ENCODE measurements at regions not wholly inside any gene's neighbourhood (a gene's known extent, or its start where the extent isn't known, plus 50 kb on each side); places are given as distances from the start of the nearest gene placed in this dataset.

DNA sequence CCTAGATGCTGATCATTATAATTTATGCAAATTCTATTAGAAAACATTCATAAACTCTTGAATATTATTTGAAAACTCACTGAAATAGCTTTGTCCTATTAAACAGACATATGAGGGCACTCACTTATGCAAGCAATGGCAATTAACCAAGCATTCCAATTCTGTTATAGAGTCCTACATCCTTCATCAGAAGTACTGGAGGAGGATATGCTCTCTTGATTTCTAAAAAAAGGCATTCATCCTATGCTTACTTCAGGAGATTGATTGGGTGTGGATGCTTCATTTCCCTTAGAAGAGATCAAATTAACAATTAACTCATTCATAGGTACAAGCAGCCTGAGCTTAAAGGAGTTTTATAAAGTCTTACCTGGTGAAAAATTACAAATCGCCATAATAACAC, 1317.2 kb downstream of the PCDH7 start:
- Mint-ChIP-seq H3K27me3 (ENCODE audit: low read depth) (no peaks in the 10 kb centered on the region), H3K4me1 (peaks cover 4 to 6% of the 10 kb centered on the region in 2 experiments; a peak in 3 of 4 replicates), H3K9me3 (no peaks in the 10 kb centered on the region), H3K4me3 (no peak overlapping the region), H3K36me3 (ENCODE audit: insufficient read depth in 1 of 3, low read depth in 3 of 3) (no peaks in the 10 kb centered on the region; a peak in 1 of 7 replicates), H3K27ac (no peak overlapping the region)
- Histone ChIP-seq H3K23me2 (ENCODE audit: insufficient read length, low read depth, low read length, poor library complexity, severe bottlenecking) (no peaks in the 10 kb centered on the region), H3K18ac (ENCODE audit: insufficient read length, low read depth, low read length) (no peak overlapping the region), H3K4me1 (ENCODE audit: insufficient read depth, low read length) (no peaks in the 10 kb centered on the region), H3K9ac (ENCODE audit: extremely low read depth, insufficient read length, low read length) (no peak overlapping the region), H2BK12ac (ENCODE audit: insufficient read length, low read depth, low read length) (no peak overlapping the region), H4K8ac (replicated peaks; ENCODE audit: insufficient read length, low read depth, low read length) (no peak overlapping the region), H3K4me2 (ENCODE audit: insufficient read depth, insufficient read length, low read length) (no peak overlapping the region), H3K27me3 (ENCODE audit: insufficient read depth, low read length) (no peaks in the 10 kb centered on the region), H3K56ac (ENCODE audit: insufficient read length, low read depth, low read length) (no peak overlapping the region), H3K79me2 (ENCODE audit: insufficient read depth, low read length) (no peaks in the 10 kb centered on the region), H2BK5ac (ENCODE audit: insufficient read length, low read length) (no peak overlapping the region), H3K23ac (ENCODE audit: insufficient read length, low read depth, low read length) (no peak overlapping the region), H4K91ac (ENCODE audit: insufficient read length, low read depth, low read length) (no peak overlapping the region), H2BK120ac (ENCODE audit: low read depth, low read length, poor library complexity, severe bottlenecking) (no peak overlapping the region), H3K79me1 (ENCODE audit: insufficient read depth, low read depth, low read length, poor library complexity, severe bottlenecking) (no peaks in the 10 kb centered on the region), H2BK20ac (ENCODE audit: low read depth, low read length, poor library complexity, severe bottlenecking) (no peak overlapping the region), H3T11ph (ENCODE audit: low read length) (no peak overlapping the region), H3K4ac (ENCODE audit: low read depth, low read length) (no peak overlapping the region), H2AFZ (ENCODE audit: low read length) (no peak overlapping the region), H3K27ac (ENCODE audit: insufficient read length, low read depth, low read length) (no peak overlapping the region), H2AK5ac (ENCODE audit: insufficient read length, low read length) (no peak overlapping the region), H3K14ac (ENCODE audit: insufficient read depth, low read length) (no peak overlapping the region), H4K5ac (ENCODE audit: insufficient read length, low read depth, low read length) (no peak overlapping the region), H4K20me1 (ENCODE audit: control insufficient read depth, insufficient read depth, insufficient read length) (no peaks in the 10 kb centered on the region), H2BK15ac (ENCODE audit: low read depth, low read length) (no peak overlapping the region), H3K9me3 (ENCODE audit: control insufficient read depth, low read depth, low read length) (no peaks in the 10 kb centered on the region)
- WGBS (ENCODE audit: extremely low coverage, insufficient read length, low lambda C conversion rate), result no CpG with 5 or more reads among the region's 1 CpG
- no peak for DNase-seq
- TF ChIP-seq CTCF (conservative IDR thresholded peaks at IDR 0.05), result no peak

Measured in H9 (cell line).